MM.1S (cell line): ENCODE measurements at regions not wholly inside any gene's neighbourhood (a gene's known extent, or its start where the extent isn't known, plus 50 kb on each side); places are given as distances from the start of the nearest gene placed in this dataset.

Experiments
- DNase-seq: peaks from one replicate; pipeline ENCODE4 v3.0.0-alpha.2; 2015
- H2AFZ ChIP-seq: fragments of 300-600 bp; sonication (generic); 2 replicates; pipeline ENCODE4 v1.6.0; 2016; ENCODE audit warnings: antibody characterized with exemption, low read length
- H3F3A ChIP-seq: fragments of 300-600 bp; sonication (generic); 2 replicates; pipeline ENCODE4 v1.6.1; 2016; ENCODE audit warnings: mild to moderate bottlenecking, antibody characterized with exemption, low read length, moderate library complexity, mixed read lengths; ENCODE audit not compliant: insufficient read depth
- H3K27ac ChIP-seq: fragments of 300-600 bp; sonication (generic); 2 replicates; pipeline ENCODE4 v1.5.1; 2016; ENCODE audit warnings: mild to moderate bottlenecking, low read length
- H3K27me3 ChIP-seq: fragments of 300-600 bp; sonication (generic); replicated peaks from 2 replicates; pipeline ENCODE4 v1.6.0; 2016; ENCODE audit warnings: low read length; ENCODE audit not compliant: insufficient read depth
- H3K36me3 ChIP-seq: fragments of 300-600 bp; sonication (generic); replicated peaks from 2 replicates; pipeline ENCODE4 v1.6.1; 2016; ENCODE audit warnings: mild to moderate bottlenecking, low read length, mixed read lengths; ENCODE audit not compliant: insufficient read depth
- H3K4me1 ChIP-seq: fragments of 300-600 bp; sonication (generic); 2 replicates; pipeline ENCODE4 v1.6.1; 2016; ENCODE audit warnings: low read length, mixed read lengths
- H3K4me2 ChIP-seq: fragments of 300-600 bp; sonication (generic); 2 replicates; pipeline ENCODE4 v1.6.0; 2016; ENCODE audit warnings: low read depth, low read length
- H3K4me3 ChIP-seq: fragments of 300-600 bp; sonication (generic); 2 replicates; pipeline ENCODE4 v1.5.1; 2016; ENCODE audit warnings: low read length, mixed read lengths
- H3K79me2 ChIP-seq: fragments of 300-600 bp; sonication (generic); 2 replicates; pipeline ENCODE4 v1.6.1; 2016; ENCODE audit warnings: mixed run types, low read length, mixed read lengths
- H3K9ac ChIP-seq: fragments of 300-600 bp; sonication (generic); 2 replicates; pipeline ENCODE4 v1.6.1; 2016; ENCODE audit warnings: low read length, mixed read lengths
- H3K9me2 ChIP-seq: fragments of 300-600 bp; sonication (generic); replicated peaks from 2 replicates; pipeline ENCODE4 v1.6.1; 2016; ENCODE audit warnings: mild to moderate bottlenecking, low read length, mixed read lengths; ENCODE audit not compliant: insufficient read depth
- H3K9me3 ChIP-seq: fragments of 300-600 bp; sonication (generic); replicated peaks from 2 replicates; pipeline ENCODE4 v1.6.1; 2016; ENCODE audit warnings: mild to moderate bottlenecking, low read length, mixed read lengths; ENCODE audit not compliant: insufficient read depth
- H4K20me1 ChIP-seq: fragments of 300-600 bp; sonication (generic); 2 replicates; pipeline ENCODE4 v1.6.1; 2016; ENCODE audit warnings: mild to moderate bottlenecking, low read length, moderate library complexity, mixed read lengths; ENCODE audit not compliant: insufficient read depth
- EZH2 ChIP-seq: fragments of 300-600 bp; sonication (generic); optimal IDR thresholded peaks from 2 replicates; pipeline ENCODE3; 2017; ENCODE audit warnings: low read depth, mild to moderate bottlenecking, antibody characterized with exemption, low read length, mixed read lengths
- EZH2phosphoT487 ChIP-seq: fragments of 300-600 bp; sonication (generic); IDR thresholded peaks from 2 replicates; pipeline ENCODE4 v1.6.1; 2018; ENCODE audit warnings: antibody characterized with exemption, low read length
- TF ChIP-seq, protein P1 (sequence below): fragments of 300-600 bp; sonication (generic); IDR thresholded peaks from 2 replicates; pipeline ENCODE4 v1.5.1; 2016; ENCODE audit warnings: antibody characterized with exemption, low read length, mixed read lengths

DNA sequence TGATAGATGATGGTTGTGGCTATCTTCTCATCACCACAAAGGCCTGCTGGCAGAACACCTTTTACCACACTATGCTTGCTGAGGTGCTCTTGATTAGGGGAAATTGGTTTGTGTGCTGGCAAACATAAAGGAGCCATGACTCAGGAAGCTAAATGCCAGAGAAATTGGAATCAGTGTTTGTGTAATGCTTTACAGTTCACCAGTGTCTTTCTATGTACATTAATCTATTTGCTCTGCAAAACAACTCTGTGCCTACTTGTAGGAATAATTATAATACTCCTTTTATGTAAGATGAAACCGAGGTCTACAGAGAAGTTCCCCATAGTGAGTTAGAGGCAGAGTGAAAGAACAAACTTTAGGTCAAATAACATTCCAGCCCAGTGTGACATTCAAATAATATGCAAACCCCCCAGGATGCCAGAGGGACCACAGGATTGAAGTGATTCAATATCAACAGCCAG, 390.5 kb upstream of the HTR2A start:
- H3K36me3 ChIP-seq: no peaks in the 10 kb centered on the region
- no peak for DNase-seq
- H3K4me3 ChIP-seq: no peak overlapping the region

DNA sequence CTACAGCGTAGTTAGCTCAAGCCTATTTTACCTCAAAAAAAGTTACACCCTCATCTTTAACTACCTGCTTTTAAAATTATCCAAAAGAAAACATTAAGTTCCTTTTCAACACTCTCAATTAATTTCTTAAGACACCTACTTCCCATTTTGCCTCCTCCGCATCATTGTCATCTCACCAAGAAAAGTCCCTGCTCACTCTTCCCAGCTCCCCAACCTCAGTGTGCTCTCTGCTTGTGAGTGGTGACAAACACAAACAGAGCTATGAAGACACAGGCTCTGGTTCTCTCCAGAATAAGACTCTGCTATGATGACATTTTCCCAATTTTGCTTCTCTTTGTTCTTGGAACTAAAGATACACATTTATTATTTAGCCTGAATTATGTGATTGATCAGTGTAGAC, 385.1 kb upstream of the HTR2A start:
- H3K4me3 ChIP-seq: no peak overlapping the region
- H3F3A ChIP-seq: no peaks in the 10 kb centered on the region
- no peak for TF ChIP-seq EZH2phosphoT487
- TF ChIP-seq, protein P1, sequence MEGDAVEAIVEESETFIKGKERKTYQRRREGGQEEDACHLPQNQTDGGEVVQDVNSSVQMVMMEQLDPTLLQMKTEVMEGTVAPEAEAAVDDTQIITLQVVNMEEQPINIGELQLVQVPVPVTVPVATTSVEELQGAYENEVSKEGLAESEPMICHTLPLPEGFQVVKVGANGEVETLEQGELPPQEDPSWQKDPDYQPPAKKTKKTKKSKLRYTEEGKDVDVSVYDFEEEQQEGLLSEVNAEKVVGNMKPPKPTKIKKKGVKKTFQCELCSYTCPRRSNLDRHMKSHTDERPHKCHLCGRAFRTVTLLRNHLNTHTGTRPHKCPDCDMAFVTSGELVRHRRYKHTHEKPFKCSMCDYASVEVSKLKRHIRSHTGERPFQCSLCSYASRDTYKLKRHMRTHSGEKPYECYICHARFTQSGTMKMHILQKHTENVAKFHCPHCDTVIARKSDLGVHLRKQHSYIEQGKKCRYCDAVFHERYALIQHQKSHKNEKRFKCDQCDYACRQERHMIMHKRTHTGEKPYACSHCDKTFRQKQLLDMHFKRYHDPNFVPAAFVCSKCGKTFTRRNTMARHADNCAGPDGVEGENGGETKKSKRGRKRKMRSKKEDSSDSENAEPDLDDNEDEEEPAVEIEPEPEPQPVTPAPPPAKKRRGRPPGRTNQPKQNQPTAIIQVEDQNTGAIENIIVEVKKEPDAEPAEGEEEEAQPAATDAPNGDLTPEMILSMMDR: no peak
- no peaks in the 10 kb centered on the region for H4K20me1 ChIP-seq
- H3K9me3 ChIP-seq: no peaks in the 10 kb centered on the region
- no peak overlapping the region for H3K4me2 ChIP-seq
- no peaks in the 10 kb centered on the region for H3K9me2 ChIP-seq
- no peaks in the 10 kb centered on the region for H3K27me3 ChIP-seq
- no peaks in the 10 kb centered on the region for H3K79me2 ChIP-seq
- no peak overlapping the region for H3K9ac ChIP-seq
- no peak overlapping the region for H3K27ac ChIP-seq
- no peaks in the 10 kb centered on the region for H3K36me3 ChIP-seq
- no peak overlapping the region for H2AFZ ChIP-seq
- no peak for DNase-seq
- H3K4me1 ChIP-seq: no peaks in the 10 kb centered on the region

More for the DNA sequence above, 390.5 kb upstream of the HTR2A start:
- TF ChIP-seq EZH2phosphoT487: no peak
- Histone ChIP-seq H4K20me1 (no peaks in the 10 kb centered on the region), H3K27me3 (no peaks in the 10 kb centered on the region), H2AFZ (no peak overlapping the region), H3K79me2 (no peaks in the 10 kb centered on the region), H3F3A (no peaks in the 10 kb centered on the region), H3K9ac (no peak overlapping the region), H3K9me3 (no peaks in the 10 kb centered on the region), H3K4me2 (no peak overlapping the region), H3K27ac (no peak overlapping the region), H3K4me1 (no peaks in the 10 kb centered on the region), H3K9me2 (no peaks in the 10 kb centered on the region)

- DNase-seq: no peak
- Histone ChIP-seq H3K4me2 (no peak overlapping the region), H3K9ac (no peak overlapping the region), H3F3A (no peaks in the 10 kb centered on the region), H3K27ac (no peak overlapping the region), H4K20me1 (no peaks in the 10 kb centered on the region), H3K4me1 (no peaks in the 10 kb centered on the region), H3K4me3 (no peak overlapping the region), H3K27me3 (no peaks in the 10 kb centered on the region), H2AFZ (no peak overlapping the region), H3K79me2 (no peaks in the 10 kb centered on the region), H3K9me3 (no peaks in the 10 kb centered on the region), H3K9me2 (no peaks in the 10 kb centered on the region), H3K36me3 (no peaks in the 10 kb centered on the region)
- TF ChIP-seq EZH2 (no peak), EZH2phosphoT487 (no peak)
Observed at GRCh38 chr13:47279920-47280319, 383.1 kb upstream of the HTR2A start.

GRCh38 chr13:47277774-47278173, 380.9 kb upstream of the HTR2A start:
- TF ChIP-seq, protein P1: no peak
- no peak for TF ChIP-seq EZH2
- no peak for TF ChIP-seq EZH2phosphoT487
- Histone ChIP-seq H3K27me3 (no peaks in the 10 kb centered on the region), H3K4me2 (no peak overlapping the region), H3F3A (no peaks in the 10 kb centered on the region), H2AFZ (no peak overlapping the region), H3K4me1 (no peaks in the 10 kb centered on the region), H3K9ac (no peak overlapping the region), H3K27ac (no peak overlapping the region), H3K4me3 (no peak overlapping the region), H3K36me3 (no peaks in the 10 kb centered on the region), H3K9me3 (no peaks in the 10 kb centered on the region), H4K20me1 (no peaks in the 10 kb centered on the region), H3K79me2 (no peaks in the 10 kb centered on the region), H3K9me2 (no peaks in the 10 kb centered on the region)
- no peak for DNase-seq
